GM19035 (cell line): ENCODE measurements at regions not wholly inside any gene's neighbourhood (a gene's known extent, or its start where the extent isn't known, plus 50 kb on each side); places are given as distances from the start of the nearest gene placed in this dataset.
"Not testable (repeated sequence)": the region's sequence is repeated elsewhere in the genome, so short reads cannot be mapped to it uniquely, and the experiment has no call there.

Experiments used
- ATAC-seq: cut with Tn5 transposase; IDR thresholded peaks from one replicate; pipeline ENCODE4 v1.9.1; 2021; ENCODE audit not compliant: unreplicated experiment

DNA sequence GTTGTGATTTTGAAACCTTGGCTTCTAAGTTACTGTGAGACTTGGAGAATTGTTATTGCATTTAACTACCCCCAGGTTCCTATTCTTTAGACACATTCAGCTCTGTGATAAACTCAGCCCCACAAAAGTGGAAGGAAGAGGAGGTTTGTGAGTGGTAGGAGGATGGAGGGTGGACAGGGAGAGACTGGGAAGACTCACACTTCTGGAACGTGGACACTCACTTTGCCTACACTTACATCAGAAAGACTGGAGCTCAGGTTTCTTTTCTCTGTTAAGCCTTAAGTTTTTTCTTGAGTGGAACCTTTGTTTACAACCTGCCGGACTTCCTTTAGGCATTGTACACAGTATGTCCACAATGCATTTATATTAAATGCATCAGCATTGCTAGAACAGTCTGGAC lies 99.0 kb downstream of the AREG start:
- no peak for ATAC-seq

DNA sequence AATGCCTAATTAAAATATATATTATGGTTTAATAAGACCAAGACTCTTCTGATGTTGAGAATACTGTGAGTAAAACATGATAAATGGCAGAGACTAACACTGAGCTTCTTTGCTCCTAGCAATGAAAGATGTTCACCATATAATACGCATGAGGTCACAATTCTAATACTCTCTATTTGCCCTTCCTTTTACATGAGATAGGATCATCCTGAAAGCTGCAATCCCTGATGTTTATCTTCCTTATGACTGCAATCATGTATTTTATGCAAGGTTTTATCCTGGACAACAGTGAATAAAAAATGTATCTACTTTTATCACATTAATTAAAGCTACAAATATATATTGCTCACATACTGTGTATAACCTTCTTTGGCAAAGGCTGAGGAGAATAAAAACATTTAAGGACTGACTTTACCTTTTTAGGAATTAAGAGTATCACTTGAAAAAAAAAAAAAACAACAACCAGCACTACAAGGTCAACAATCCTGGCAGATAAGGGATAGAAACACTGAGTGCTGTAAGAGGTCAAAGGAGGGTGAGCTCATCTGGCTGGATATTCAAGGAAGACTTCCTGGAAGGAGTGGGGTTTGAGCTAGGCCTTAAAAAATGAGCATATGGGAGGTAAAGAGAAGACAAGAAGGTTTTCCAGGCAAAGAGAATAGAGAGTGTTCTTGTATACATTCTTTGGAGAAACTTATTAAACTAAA lies 99.9 kb downstream of the AREG start:
- ATAC-seq, result no peak

DNA sequence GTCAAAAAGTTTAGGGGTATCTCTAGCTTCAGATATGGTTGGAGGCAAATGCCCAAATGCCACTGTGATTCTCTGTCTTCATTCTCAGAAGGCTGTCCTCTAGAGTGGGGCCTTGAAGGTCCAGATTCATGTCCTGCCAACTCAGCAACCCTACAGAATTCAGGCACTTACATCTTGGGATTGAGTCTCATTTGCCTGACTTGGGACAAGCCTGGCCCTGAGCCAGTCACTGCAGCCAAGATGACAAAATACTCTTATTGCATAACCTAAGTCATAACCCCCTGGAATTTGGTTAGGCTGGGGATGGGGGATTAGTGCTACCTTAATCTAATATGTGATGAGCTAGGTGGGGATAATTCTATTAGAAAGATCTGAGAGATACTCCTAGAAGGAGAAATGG lies 100.5 kb downstream of the AREG start:
- ATAC-seq, result no peak

DNA sequence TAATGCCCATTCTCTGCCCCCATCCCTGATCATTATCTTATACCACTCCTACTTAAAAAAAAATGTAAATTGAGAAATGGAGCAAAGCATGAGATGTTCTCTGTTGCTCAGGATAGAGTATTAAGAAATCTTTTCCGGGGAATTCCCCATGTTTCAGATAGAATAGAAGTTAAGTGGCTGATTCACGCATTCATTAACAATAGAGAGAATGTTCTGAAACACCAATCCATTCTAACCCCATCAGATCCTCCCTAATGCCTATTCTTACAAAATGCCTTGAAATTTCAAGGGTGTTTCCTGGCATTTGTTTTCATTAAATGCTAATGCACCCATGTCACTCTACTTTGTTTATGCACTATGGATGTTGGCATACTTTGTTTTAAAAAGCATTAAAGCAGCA lies 101.1 kb downstream of the AREG start:
- ATAC-seq, result no peak

DNA sequence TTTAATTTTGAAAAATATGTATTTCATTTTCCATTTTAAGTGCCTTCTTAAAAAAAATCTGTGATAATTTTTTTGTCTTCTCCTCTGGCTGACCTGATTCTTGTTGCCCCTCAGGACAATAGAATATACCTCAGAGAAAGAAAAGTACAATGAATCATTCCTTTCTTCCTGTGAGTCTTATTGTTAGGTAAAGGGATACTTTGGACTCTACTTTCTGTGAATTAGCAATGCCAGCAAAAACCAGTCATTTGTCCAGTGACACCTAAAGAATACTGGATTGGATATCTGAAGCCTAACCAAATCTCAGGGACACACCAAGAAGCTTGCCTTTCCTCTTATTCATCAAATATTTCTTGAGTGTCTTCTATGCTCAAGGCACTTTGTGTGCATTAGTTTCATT lies 102.1 kb downstream of the AREG start:
- ATAC-seq, result no peak

DNA sequence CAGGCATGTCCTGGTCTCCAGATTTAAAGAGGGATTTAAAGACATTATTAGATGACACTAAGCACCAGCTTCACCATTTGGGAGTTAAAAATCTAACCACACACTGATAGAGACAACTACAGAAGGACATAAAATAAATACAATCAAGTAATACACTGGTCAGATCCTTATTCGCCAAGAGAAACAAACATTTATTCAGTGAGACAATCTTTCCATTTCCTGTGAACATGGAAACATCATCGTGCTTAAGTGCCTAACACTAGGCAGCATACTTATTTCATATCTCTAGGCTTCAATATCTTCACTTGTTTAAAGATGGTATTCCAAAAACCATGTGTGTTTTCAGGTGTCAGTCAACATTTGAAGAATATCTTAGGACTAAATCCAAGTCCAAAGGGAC lies 103.6 kb downstream of the AREG start:
- ATAC-seq, result no peak

DNA sequence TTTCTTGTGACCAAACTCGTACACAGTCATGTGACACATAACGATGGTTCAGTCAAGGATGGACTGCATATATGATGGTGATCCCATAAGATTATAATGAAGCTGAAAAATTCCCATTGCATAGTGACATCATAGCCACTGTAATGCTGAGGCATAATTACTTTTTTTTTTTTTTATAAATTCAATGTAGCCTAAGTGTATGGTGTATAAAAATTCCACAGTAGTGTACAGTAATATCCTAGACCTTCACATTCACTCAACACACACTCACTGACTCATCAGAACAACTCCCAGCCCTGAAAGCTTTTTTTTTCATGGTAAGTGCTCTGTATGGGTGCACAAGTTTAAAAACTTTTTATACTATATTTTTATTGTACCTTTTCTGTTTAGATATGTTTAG lies 105.0 kb downstream of the AREG start:
- no peak for ATAC-seq

DNA sequence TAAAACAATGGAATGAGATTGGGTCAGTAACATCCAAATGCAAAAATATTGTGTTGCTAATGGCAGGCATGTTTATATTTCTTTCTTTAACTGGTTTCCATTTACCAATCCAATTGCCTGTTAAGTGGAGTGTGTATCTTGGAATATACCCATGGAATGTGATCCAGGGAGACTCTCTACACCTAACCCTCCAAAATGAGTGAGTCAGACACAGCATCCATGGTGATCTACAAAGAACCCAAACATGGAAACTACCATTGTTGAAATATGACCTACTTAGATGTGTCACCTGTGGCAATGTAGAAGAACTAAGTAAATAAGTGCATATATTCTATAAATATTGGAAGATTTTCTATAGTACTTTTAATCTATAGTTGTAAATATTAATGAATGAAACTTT lies 110.3 kb downstream of the AREG start:
- ATAC-seq, result no peak

DNA sequence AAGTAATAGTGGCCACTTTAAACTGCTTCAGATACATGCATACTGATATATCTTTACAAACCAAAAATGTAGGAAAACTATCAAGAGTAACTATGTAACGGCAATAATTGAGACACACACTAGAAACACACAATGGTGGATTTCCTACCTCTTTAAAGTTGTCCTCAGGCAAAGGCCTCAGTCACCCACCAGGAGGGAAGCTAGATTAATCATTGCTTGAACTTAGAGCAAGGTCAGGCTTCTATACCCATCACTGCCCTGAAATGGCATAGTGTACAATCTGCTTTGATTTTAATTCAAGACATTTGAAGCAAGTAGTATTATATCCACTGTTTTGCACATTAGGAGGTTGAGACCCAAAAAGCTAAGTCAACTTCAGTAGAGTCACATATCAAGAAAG lies 110.9 kb downstream of the AREG start:
- ATAC-seq, result no peak

DNA sequence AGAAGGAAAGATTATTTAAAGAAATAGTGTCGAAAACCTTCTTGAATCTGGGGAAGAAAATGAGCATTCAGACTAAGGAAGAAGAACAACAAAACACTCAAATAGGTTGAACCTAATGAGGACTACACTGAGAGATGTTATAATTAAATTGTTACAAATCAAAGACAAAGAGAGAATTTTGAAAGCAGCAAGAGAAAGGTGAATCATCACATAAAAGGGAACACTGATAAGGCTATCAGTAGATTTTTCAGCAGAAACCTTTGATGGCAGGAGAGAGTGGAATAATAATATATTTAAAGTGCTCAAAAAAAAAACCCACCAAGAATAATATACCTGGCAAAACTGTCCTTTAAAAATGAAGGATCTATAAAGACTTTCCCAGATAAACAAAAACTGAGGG lies 114.9 kb downstream of the AREG start:
- no peak for ATAC-seq

DNA sequence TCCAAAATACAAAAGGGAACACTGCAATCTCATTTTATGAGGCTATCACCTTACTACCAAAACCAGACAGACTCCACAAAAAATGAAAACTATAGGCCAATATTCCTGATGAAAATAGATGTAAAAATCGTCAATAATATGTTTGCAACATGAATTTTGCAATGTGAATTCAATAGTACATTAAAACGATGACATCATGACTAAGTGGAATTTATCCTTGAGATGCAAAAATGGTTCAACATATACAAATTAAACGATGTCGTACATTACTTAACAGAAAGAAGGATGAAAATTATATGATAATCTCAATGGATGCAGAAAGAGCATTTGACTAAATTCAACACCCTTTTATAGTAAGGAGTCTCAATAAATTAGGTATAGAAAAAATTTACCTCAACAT lies 123.0 kb downstream of the AREG start:
- ATAC-seq, result no peak

DNA sequence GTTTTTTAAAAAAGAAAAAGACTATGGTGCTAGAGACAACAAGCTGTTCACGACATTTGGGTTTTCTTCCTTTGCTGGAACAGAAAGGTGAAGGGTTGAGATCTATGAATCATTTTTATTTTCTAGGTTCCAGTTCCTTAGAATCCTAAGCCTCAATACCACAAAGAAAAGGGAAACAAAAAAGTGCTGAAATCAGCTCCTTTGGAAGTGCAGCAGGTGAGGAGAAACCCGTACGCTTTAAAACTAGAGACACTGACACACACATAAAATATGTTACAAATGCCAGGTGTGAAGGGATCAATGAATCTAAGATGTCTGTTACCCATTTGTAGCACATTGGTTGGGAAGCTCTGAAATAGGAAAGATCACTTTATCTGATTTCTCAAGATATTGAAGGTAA lies 125.2 kb downstream of the AREG start:
- ATAC-seq, result no peak

DNA sequence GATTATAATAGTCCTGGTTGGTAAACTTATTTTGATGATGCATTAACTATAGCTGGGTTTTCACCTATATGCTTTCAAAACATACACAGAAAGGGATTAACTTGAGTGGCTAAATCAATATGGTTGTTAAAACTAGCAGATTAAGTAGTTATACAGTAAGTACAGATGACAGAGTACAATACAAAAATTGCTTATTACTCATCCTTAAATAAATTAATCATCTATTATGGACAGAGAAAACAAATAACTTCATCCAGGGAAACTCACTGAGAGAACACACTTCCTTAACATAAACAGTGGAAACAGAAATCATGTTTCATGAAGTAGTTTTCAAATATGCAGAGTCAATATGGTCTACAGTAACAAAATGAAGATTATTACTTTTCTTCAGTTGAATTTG lies 133.4 kb downstream of the AREG start:
- ATAC-seq, result no peak

DNA sequence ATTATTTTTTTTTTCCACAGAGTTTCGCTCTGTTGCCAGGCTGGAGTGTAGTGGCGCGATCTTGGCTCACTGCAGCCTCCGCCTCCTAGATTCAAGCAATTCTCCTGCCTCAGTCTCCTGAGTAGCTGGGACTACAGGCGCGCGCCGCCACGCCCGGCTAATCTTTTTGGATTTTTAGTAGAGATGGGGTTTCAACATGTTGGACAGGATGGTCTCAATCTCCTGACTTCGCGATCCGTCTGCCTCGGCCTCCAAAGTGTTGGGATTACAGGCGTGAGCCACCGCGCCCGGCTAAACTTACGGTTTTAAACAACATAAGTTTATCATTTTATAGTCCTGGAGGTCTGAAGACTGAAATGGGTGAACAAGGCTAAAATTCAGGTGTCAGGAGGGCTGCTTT lies 133.9 kb downstream of the AREG start:
- ATAC-seq, result not testable (repeated sequence)

DNA sequence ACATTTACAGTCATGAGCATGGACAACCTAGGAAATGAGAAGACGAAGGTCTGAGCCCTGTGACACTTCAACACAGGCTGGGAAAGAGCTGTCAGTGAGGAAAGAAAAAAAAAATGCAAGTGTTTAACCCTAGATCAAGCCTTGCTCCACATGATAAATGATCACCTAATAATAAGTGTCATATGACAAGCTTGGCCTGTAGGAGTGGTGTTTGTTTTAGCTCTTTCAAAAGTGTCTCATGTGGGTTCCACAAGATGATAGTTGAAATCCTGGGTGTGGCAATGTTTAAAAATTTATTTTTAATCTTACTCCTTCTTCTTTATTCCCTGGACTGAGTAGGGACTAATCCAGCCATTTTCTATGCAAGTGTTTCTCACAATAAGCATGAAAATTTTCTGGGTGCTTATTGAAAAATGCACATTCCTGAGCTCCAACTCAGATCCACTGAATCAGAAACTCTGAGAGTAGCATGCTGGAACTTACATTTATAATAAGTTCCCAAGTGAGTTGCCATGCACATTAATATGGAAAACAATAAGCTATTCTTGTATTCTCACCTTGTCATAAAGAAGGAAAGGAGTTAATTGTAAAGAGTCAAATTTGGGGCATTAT lies 138.3 kb downstream of the AREG start:
- no peak for ATAC-seq

DNA sequence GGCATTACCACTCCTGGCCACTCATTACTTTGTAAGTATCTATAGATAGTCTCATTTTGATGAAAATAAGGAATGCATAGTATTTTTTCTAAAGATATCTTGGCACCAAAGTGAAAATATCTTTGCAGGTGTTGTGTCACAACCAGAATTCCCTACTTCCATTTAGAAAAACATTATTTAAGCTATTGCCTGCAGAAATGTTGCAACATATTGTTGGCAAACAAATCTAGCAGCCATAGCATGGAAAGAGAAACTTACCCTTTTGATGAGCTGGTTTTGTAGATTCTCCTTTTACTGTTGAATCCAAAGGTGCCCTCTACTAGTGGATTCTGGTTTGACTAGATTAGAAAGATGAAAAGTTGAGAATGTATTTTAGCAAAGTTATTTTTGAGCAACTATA lies 138.8 kb downstream of the AREG start:
- ATAC-seq, result no peak

DNA sequence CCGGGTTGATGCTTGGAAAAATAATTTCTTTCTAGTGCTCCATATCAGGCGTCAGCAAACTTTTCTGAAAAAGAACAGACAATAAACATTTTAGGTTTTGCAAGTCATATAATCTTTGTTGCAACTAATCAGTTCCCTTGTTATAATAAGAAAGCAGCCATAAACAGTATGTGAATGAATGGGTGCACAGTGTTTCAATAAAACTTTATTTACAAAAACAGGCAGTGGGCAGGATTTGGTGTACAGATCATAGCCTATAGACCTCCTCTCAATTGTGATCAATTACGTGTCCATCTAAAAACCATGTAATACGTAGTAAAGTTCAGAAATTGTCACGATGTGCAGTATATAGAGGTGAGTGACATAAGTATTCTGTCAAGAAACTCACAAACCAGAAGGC lies 143.4 kb downstream of the AREG start:
- no peak for ATAC-seq

DNA sequence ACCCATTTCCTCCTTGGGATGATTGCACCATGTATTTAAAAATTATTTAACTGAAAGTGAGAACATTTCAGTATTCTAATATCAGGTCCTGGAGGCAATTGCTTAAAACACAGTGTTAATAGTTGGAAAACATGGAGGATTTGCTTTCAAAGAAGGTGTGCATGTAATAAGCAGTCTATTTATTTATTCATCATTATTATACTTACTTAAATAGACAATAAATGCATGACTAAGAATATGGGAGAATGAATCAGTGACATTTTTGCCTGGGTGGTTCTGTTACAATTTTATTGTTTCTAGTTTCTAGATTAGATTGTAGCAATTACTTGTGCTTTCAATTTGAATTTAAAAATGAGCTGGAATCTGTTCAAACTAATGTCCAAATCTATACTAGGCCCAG lies 145.5 kb downstream of the AREG start:
- ATAC-seq, result no peak

DNA sequence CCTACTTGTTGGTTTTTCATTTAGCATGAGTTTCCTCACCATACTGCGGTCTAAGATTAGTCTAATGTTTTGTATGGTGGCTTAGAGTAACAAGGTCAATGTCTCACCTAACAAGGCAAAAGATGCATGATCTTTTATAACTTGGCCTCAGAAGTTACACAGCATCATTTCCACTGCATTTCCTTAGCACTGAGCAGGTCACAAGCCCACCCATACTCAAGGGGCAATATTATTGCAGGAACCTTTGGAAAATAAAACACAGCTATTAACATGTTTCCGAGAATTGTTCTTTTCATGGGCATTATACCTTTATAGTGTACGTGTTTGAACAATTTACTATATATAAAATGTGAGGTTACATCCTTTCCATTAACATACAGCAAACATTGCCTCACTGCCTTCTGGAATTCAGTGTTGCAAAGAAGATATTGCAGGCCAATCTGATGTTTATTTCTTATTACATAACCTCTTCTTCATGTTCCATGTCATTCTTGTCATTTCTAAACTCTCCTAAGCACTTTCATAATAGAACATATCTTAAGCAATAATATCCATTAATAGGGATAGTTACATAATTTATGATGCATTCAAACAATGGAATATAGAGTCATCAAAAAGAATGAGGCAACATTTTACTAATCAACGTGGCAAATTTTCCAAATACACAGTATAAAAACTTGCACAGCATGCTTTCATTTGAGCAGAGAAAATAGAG lies 153.8 kb downstream of the AREG start:
- ATAC-seq, result no peak

DNA sequence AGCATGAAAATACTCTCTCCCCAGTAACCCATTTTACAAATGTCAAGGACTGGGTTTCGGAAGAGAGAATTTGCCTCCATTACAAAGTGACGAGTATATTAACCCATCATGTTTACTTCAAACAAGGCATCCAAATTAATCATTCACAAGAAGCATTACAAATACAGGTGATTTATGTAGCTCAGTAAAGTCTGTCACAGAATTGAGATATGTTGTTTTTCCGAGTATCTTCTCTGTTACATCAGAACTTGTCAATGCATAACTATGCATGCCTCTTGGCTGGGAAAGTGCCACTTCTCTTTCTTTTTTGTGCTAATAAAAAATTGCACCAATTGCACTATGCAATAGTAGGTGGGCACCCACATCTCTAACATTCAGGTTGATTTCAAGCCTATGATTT lies 158.2 kb downstream of the AREG start:
- no peak for ATAC-seq

DNA sequence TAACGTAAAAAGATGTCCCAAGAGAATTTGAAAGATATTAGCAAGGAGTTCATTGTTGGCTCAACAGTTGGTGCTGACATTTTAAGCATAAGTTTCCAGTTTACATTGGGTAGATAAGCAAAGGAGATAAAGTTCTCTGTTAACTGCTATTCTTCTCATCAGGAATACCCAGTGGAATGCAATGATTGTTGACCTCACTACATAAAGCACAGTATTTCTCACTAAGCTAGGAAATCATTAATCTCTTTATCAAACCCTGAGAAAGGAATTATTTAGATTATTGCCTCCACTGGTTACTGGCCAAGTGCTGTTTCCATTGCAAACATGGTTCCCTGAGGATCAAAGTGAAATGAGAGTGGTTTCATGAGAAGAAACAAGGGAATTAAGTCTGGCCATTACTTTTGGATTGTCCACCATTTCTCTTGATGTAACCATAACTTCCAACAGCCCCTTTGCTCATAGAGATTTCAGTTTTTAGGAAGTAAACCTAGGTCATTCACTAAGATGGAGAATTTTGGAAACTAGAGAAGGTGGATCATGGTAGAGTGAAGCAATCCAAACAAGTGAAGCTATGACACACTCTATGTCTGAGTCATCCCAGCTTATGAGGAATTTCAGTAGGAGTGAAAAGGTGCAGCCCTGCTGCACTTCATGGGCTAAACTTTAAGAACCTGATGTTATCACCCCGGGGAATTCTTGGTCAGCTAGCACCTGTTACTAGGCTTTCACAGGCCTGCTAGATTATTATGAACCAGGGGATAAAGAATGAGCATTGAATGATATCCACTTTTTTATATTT lies 163.4 kb downstream of the AREG start:
- no peak for ATAC-seq

DNA sequence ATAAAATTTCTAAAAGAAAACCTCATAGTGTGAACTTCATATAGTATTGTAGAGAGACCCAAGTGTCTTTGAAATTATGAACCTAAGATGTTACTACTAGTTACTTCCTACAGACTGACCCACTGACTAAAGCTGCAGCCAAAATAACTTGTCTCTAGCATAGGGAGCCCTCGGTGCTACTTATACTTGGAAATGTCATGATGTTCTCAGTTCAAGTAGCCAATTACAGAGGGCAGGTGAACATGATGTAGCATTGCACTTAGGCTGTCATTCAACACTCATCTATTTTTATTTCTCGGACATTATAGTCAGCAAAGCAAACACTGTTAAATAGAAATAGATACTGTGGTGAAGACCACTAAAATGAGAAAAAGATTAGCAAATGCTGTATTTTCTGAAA lies 165.6 kb downstream of the AREG start:
- no peak for ATAC-seq
